ENCODE measurements at regions not wholly inside any gene's neighbourhood (a gene's known extent, or its start where the extent isn't known, plus 50 kb on each side); places are given as distances from the start of the nearest gene placed in this dataset.
"Not testable (repeated sequence)": the region's sequence is repeated elsewhere in the genome, so short reads cannot be mapped to it uniquely, and the experiment has no call there.

DNA sequence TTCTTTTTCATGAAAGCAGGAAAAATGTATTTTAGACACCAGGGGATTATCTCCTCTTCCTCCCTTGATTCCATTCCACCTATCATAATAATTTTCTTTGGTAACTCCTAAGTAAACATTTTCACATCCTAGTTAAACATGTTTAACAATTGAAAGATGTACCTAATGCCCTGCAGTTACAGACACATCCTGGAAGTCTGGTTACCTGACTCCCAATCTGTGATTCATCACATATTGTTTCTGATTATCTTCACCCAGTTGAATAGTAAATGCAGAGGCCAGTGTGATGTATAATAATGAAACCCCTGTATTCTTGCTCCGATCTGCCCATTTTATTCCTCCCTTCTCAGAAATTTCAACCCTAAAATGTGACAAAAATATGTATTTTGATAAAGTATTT is 1237.6 kb upstream of the LRRTM1 start:
- no peak for DNase-seq (ENCODE audit: low read depth)

- DNase-seq (ENCODE audit: low read depth), result no peak
These were observed 1225.4 kb upstream of the LRRTM1 start for GRCh38 chr2:81529944-81530343.

- DNase-seq (ENCODE audit: low read depth), result no peak
These were observed 1224.4 kb upstream of the LRRTM1 start for GRCh38 chr2:81528852-81529480.

- no peak for DNase-seq (ENCODE audit: low read depth)
These were observed 1218.8 kb upstream of the LRRTM1 start for GRCh38 chr2:81523344-81523743.

DNA sequence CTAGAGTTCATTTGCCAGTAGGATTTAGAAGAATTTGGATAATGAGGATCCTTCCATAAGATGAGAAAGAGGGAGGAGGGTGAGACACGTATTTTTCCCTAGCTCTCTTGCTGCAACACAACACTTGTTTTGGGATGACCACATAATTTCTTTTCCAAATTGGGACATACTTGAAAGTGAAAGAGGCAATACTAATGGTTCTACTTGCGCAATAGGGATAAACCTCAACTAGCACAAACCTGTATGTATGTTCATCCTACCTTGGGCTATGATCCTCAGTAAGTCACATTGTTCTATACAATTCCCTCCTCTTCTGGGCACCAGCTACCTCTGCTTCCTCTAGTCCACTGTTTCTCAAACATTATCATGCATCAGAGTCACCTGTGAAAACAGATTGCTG is 1208.8 kb upstream of the LRRTM1 start:
- no peak for DNase-seq (ENCODE audit: low read depth)

GRCh38 chr2:81505586-81505985 is 1201.0 kb upstream of the LRRTM1 start:
- no peak for DNase-seq (ENCODE audit: low read depth)

DNA sequence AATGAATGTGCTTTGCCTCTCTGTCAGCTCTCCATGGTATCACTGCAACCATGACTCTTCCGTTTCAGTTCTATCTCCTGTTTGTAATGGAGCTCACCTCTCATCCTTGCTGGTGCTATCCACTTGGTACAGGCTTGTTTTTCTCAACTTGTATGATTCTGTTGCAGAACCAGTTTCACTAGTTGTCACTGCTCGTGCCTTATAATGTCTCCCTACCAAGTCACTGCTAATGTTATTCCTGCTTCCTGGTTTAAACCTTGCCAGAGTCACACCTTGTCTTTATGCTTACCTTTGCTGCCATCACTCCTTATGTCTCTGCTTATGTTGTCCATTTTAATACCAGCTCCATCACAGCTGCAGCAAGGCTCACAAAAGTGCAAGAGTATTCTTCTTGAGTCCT is 1191.0 kb upstream of the LRRTM1 start:
- DNase-seq (ENCODE audit: low read depth), result no peak

- no peak for DNase-seq (ENCODE audit: low read depth)
These were observed 1178.7 kb upstream of the LRRTM1 start for GRCh38 chr2:81483254-81483653.

- no peak for DNase-seq (ENCODE audit: low read depth)
These were observed 1177.4 kb upstream of the LRRTM1 start for GRCh38 chr2:81481994-81482368.

DNA sequence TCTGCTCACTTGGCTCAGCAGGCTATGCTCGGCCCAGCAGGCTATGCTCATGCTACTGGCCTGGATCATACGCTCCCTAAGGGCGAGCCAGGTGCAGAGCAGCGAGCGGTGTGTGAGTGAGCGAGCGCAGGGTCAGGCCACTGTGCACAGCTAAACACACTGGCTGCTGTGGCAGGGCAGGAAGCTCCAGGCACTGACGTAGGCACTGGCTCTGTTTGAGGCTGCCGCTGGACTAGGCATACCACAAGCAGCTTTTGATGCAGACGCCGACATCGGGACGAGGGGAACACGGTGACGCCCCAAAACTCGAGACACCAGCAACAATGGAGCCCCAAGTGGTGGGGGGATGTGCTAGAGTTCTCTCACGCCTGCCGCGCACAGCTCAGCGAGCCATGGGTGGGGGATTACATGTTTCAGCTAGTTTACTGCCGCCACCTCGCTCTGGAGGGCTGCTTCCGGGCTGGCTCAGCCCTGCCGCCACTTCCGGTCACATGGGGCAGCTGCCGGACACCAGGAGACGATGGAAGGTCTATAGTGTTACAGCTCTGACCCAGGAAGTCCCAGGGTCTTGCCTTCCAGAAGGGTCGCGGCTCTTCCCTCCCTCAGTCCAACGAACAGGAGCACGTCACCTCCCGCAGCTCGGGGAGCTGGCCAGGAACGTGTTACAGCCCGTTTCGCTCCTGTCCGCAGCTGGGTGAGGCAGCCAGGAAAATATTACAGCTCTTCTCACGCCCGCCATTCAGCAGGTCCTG is 1176.9 kb upstream of the LRRTM1 start:
- no peak for DNase-seq (ENCODE audit: low read depth)

- DNase-seq (ENCODE audit: low read depth), result no peak
These were observed 1162.5 kb upstream of the LRRTM1 start for GRCh38 chr2:81467096-81467495.

- DNase-seq (ENCODE audit: low read depth), result no peak
These were observed 1157.9 kb upstream of the LRRTM1 start for GRCh38 chr2:81462420-81462819.

- DNase-seq (ENCODE audit: low read depth), result no peak
These were observed 1140.6 kb upstream of the LRRTM1 start for GRCh38 chr2:81445176-81445575.

DNA sequence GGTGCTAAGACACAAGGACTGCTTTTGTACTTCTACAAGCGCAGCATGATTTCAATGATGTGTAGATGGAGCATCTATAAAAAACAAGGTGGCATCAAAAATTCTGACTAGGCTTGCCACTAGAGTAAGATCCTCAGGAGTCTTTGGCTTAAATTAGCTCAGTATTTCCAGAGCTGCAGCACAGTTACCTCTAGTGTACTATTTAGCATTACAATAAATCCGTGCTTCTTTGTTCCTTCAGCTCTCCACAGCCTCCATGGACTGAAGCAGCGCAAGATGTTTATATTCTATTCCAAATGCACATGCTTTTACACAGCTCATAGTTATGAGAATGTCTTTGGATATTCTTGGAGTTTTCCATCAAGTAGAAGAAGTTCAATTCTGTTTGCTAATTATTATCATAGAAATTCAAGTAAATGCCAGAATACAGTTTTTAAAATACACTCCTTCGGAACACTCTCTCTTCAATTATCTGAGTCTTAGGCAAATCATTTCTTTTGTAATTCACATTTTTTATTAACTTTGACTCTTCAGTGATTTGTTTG is 1133.0 kb upstream of the LRRTM1 start:
- no peak for DNase-seq (ENCODE audit: low read depth)

GRCh38 chr2:81436256-81436655 is 1131.7 kb upstream of the LRRTM1 start:
- no peak for DNase-seq (ENCODE audit: low read depth)

GRCh38 chr2:81412681-81413080 is 1108.1 kb upstream of the LRRTM1 start:
- no peak for DNase-seq (ENCODE audit: low read depth)

GRCh38 chr2:81403508-81403907 is 1099.0 kb upstream of the LRRTM1 start:
- no peak for DNase-seq (ENCODE audit: low read depth)

- no peak for DNase-seq (ENCODE audit: low read depth)
These were observed 1092.0 kb upstream of the LRRTM1 start for GRCh38 chr2:81396417-81397019.

DNA sequence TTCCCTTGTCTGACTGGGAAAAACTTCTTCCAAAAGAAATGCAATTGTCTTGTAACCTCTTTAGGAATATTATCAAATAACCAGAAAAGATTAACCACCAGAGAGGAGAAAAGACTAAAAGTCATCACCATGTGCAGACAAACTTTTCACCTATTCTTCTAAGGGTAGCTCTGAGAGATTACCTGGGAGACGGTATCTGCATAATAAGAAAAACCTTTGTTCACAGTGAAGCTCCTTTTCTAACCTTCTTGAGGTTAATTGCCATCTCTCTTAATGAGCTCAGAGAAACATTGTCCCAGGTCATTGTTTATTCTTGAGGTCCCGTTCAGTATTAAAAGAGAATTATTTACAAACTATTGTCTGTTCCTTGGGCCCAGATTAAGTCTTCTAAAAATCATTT is 1091.2 kb upstream of the LRRTM1 start:
- no peak for DNase-seq (ENCODE audit: low read depth)

DNA sequence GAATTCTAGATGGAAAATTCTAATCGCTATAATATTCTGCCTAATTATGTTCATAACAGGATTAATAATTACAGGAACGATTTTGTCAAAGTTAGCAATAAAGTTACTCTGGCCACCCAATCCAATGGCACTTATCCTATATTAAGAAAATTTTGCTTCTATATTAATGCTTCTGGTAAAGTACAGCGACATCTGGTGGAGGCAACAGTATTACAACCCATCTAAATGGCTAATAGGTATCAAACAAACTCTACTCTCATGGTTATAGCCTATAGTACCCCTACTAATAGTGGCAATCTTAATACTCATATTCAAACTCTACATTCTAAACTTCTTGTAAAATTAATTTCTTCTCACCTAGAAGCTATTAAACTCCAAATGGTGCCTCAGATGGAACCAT is 1084.7 kb upstream of the LRRTM1 start:
- DNase-seq (ENCODE audit: low read depth), result no peak

DNA sequence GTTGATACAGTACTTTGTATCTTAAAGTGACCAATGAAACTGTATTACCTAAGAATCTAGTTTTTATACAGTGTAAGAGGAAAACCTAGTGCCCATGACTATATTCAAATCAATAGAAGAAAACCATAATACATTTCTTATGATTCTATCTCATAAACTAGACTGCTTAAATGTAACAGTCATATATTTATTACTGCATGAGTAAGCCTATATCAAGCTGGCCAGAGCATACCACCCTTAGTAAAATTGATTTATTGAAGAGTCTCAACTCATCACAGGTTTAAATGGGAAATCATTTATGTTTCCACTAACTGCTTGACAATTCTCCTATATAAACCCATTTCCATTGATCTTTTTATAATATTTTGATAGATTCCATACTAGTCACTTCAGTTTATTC is 1059.2 kb upstream of the LRRTM1 start:
- no peak for DNase-seq (ENCODE audit: low read depth)

- DNase-seq (ENCODE audit: low read depth), result not testable (repeated sequence)
These were observed 1057.9 kb upstream of the LRRTM1 start for GRCh38 chr2:81362468-81362867.

DNA sequence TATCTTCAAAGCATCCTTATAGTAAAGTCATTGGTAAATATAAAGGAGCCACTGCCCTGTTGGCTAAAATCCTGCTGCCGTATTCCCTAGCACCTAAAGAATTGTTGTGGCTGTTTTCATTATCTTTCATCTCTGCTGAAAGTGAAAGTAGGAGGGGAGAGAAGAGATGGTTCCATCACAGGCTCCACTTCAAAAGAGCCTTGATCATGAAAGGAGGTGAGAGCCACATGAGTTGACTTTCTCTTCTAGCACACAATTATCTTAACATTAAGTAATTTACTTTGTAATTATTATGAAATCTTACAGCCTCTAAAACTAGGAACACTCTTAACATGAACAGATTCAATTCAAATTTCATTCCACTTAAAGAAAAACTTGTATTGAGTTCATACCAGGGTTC is 1050.9 kb upstream of the LRRTM1 start:
- no peak for DNase-seq (ENCODE audit: low read depth)
